GM18517 (cell line): ENCODE measurements at regions not wholly inside any gene's neighbourhood (a gene's known extent, or its start where the extent isn't known, plus 50 kb on each side); places are given as distances from the start of the nearest gene placed in this dataset.
"Not testable (repeated sequence)": the region's sequence is repeated elsewhere in the genome, so short reads cannot be mapped to it uniquely, and the experiment has no call there.

ENCODE experiments used
- ATAC-seq: cut with Tn5 transposase; IDR thresholded peaks from one replicate; pipeline ENCODE4 v1.9.1; 2021; ENCODE audit warnings: mild to moderate bottlenecking, moderate library complexity; ENCODE audit not compliant: unreplicated experiment

DNA sequence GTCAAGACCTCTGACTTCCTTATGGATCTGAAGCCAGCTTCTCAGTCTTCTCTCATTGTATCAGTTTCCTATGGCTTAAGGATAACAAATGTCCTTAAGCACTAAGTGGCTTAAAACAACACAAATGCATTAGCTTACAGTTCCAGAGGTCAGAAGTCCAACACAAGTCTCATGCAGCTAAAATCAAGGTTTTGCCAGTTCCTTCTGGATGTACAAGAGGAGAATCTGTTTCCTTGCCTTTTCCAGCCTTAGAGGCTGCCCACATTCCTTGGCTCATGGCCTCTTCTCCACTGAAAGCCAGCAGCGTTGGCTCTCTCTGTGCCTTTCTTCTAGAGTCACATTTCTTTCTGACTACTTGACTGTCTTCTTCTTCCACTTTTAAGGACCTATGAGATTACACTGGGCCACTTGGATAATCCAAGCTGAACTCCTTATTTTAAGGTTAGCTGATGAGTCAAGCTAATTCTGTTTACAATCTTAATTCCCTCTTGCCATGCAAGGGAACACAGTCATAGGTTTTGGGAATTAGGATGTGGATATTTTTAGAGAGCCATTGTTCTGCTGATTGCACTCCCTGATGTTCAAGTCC lies 179.0 kb downstream of the BCAS1 start:
- no peak for ATAC-seq

DNA sequence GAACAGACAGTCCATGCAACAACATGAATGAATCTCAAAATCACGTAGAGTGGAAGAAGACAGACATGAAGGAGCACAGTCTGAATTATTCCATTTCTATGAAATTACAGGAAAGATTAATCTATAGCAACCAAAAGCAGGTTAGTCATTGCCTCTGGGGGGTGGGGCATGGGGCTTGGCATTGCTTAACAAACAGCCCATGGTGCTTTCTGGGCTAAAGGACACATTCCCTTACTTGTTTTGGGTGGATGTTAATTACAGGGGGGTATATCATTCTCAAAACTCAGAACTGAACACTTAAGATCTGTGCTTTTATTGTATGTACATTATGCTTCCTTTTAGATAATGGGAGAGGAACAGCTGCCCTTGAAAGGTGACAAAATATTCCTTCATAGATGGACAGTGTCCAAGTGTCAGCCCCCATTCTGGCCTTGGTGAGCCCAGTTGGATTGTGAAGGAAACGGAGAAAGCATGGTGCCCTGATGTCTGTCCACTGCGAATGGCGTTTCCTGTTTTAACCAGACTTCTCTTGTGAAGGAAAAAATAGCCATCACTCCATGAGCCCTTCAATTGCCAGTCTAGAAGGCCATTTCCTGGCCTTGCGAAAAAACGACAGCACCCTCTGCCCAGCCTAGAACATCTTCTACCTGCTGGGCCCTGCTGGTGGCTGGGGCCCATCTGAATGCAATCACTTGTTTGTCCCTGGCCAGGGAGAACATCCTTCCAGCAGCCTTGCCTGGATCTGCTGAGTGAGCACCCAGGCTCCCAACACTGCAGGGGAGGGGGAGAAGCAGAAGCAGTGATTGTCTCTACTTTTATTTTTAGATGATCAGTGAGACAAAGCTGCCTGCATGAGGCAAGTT lies 179.7 kb downstream of the BCAS1 start:
- no peak for ATAC-seq

DNA sequence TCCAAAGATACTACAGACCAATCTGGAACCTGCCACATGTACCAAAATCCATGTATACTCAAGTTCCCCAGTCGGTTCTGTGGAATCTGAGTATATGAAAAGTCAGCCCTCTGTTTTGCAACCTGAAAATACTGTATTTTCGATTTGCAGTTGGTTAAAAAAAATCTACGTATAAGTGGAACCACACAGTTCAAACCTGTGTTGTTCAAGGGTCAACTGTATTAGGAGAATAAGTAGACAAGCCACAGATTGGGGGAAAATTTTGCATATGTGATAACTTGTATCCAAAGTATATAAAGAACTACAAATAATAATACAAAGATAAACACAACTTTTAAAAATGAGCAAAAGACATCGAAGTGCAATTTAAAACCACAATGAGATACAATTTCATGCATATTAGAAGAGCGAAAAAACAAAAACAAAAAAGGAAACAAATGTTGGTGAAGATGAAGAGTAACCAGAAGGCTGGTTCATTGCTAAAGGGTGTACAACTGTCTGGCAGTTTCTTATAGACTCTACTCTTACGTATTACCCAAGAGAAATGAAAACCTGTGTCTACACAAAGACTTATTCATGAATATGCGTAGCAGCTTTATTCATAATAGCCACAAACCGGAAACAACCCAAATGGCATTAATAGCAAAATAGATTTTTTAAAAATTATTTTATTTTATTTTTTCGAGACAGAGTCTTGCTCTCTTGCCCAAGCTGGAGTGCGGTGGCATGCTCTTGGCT lies 180.8 kb downstream of the BCAS1 start:
- no peak for ATAC-seq

DNA sequence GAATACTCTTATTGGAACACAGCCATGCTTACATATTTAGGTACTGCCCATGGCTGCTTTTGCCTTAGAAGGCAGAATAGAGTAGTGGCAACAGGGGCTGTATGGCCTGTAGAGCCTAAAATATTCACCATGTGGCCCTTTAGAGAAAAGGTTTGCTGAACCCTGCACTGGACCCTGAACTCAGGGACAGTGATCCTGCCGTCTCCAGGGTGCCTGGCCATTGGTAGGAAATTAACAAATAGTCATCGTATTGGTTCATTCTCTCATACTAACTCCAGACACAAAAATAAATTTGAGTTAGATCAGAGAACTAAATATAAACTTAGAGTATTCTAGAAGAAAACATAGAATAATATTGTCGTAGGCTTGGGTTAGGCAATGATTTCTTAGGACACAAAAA lies 181.4 kb downstream of the BCAS1 start:
- ATAC-seq: no peak

DNA sequence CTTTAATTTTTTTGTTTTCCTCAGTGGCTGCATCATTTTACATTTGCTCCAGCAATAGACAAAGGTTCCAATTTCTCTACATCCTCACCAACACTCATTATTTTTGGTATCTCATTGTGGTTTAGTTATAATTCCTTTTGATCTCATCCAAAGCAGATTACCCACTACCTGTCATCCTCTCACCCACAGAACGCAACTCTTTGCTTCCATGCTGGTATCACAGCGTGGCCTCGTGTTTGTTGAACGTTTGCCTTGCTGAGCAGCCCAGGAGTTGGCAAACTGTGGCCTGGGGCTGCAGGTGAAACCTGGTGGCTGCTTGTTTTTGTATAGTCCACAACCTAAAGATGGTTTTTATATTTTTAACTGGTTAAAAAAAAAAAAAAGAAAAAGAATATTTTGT lies 181.9 kb downstream of the BCAS1 start:
- ATAC-seq: no peak

DNA sequence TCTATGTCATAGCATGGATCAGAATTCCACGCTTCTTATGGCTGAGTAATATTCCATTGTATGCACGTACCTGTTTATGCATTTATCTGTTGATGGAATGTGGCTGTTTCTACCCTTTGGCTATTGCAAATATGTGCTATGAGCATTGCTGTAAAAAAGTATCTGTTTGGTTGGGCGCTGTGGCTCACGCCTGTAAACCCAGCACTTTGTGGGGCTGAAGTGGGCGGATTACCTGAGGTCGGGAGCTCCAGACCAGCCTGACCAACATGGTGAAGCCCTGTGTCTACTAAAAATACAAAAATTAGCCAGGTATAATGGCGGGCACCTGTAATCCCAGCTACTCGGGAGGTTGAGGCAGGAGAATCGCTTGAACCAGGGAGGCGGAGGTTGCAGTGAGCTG lies 182.4 kb downstream of the BCAS1 start:
- no peak for ATAC-seq

DNA sequence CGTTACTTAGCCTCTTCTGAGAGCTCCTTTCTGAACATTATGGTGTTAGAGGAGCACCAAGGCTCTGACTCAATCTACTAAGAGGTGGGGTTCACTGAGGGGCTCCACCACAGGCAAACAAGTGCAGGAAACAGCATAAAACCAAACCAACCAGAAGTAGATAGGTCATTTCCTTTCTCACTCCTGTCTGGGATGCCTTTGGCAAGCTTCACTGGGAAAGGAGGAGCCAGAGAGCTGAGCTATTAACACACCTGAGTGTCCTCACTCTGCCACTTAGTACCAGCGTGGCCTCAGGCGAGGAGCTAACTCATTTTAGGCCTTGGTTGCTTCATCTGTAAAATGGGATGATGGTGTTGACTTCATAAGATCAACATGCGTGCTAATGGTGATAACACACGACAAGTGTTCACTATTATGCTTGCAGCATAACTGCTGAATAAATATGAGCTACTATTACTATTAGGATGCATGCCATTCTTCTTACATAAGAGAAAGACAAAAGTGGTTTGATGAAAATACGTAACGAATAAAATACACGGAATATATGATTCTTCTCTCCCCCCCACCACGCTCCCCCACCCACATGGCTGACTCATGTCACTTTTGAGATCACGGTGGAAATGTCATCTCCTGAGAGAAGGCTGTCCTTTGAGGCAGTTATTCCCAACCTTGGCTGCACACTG lies 185.4 kb downstream of the BCAS1 start:
- ATAC-seq: no peak

DNA sequence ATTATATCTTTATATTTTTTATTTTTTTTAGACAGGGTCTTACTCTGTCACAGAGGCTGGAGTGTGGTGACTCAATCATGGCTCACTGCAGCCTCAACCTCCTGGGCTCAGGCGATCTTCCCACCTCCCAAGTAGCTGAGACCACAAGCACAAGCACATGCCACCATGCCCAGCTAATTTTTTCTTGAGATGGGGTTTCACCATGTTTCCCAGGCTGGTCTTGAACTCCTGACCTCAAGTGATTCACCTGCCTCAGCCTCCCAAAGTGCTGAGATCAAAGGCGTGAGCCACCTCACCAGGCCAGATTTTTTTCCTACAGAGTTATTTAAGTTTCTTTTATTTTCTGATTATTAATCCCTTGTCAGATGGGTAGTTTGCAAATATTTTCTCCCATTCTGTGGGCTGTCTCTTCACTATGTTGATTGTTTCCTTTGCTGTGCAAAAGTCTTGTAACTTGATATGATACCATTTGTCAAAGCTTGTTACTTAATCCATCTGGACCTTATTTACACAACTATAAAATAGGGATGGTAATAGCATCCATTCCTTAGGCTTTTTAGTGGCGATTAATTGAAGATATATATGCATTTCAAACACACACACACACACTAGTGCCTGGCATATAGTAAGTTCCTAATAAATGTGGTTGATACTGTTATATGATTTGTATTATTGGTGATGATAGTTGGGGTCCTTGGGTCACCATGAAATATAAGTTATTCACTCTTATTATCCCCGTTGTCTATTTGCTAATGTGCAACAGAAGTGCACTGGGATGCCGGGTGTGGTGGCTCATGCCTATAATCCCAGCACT lies 187.1 kb downstream of the BCAS1 start:
- no peak for ATAC-seq

DNA sequence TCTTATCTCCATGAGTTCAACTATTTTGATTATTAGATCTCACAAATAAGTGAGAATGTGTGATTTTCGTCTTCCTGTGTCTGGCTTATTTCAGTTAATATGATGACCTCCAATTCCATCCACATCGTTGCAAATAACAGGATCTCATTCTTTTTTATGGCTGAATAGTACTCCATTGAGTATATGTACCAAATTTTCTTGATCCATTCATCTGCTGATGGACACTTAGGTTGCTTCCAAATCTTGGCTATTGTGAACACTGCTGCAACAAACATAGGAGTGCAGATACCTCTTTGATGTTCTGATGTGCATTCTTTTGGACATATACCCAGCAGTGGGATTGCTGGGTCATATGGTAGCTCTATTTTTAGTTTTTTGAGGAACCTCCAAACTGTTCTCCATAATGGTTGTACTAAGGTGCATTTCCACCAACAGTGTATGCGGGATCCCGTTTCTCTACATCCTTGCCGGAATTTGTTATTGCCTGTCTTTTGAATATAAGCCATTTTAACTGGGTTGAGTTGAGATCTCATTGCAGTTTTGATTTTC lies 187.9 kb downstream of the BCAS1 start:
- ATAC-seq: not testable (repeated sequence)

DNA sequence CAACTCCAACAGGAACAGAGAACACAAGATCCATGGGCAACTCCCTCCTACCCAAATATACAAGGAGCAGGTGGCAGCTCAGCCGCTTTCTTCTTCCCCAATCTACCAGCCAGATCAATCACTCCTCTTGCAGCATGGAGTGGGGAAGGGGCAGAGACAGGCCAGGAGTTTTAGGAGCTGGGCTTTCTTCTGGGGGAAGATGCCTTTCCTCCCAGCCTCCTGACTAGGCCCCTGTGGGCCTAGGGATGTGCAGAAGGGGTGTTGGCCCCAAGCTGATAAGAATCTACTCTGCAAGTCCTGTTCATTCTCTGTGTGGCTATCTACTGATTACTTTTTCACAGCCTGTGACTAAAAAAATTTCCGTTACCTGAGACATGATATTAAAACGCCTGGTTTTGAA lies 189.0 kb downstream of the BCAS1 start:
- no peak for ATAC-seq

DNA sequence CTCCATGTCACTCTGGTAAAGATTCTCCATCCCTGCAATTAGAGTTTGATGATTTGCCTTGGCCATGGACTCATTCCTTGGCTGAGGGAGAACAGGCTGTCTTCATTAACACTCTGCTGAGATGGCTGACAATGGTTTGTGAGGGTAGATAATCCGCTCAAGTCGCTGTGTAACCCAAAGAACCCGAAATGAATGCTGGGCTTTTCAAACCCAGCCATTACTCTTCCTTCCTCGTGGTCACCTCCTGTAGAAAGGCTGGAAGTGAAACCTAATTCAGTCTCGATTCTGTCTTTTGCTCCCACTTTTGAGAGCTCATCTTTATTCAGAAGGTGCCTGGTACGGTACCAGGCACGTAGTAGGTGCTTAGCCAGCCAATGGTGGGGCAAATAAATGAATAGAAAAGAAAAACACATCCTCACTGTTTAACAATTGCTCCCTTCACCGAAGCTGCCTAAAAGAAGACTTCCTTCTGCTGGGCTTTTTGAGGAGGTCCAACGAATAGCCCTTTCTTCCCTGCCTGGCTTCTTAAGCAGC lies 190.2 kb downstream of the BCAS1 start:
- ATAC-seq: no peak

DNA sequence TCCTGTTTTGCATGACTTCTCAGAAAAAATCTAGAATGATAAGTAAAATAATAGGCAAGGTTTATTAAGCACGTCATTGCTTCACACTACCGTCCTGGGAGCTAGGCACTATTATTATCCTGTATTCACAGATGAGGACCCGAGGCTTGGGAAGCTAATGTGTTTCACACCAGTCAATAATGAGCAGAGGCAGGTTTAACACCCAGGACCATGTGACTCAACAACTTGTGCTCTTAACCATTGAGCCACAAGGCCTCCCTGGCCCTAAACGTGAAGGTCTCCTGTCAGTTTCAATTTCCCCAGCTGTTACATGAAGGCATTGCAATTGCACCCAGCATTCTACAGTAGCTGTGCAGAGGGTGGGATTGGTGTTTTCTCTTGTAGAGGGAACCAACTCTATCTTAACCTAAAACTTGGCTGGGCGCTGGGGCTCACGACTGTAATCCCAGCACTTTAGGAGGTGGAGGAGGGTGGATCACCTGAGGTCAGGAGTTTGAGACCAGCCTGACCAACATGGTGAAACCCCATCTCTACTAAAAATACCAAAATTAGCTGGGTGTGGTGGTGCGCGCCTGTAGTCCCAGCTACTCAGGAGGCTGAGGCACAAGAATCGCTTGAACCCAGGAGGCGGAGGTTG lies 191.2 kb downstream of the BCAS1 start:
- ATAC-seq: no peak

DNA sequence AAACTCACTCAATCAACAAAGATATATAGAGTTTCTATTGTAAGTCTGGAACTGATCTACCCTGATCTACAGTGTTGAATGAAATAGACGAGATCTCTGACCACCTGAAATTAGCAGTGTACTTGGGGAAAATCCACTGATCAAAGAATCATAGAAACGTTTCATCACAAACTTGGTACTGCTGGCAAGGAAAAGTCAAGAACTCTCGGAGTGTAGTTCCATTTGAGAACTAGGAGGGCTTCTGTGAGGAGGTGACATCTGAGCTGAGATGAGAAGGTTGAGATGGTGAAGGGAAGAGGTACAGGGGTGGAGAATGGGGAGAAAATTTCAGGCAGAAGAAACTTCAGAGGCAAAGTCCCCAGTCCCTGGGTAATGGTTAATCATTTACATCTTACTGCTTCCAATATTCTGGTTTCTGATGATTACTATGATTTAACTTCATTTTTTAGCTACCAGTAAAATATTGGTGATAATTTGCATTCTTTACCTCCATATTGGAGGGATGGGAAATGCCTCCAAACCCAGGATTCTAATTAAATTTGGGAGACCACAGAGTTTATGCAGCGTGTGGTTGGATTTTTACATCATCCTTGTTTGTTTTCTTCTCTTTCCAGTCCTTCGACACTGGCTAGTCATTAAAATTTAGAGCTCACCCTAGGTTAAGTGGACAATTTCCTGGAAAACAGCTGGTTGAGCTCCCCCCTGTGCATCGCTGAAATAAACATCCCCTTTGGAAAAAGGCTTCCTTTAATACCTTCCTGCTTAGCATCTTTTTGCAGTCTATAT lies 191.9 kb downstream of the BCAS1 start:
- ATAC-seq: no peak

DNA sequence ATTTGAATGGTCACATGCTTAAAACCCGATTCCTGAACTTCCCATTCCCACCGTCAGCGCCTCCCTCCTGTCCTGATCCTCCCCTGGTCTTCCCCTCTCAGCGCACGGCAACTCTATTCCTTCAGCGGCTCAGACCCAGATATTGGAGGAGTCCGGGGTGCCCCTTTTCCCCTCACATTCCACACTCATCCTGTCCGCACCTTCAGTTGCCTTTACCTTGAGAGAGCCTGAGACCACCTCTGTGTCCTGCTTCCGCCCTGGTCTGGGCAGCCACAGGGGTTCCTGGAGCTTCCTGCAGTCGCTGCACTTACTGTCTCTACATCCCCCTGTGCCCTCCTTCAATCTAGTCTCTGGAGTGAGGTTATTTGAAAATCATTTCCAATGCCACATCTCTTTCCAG lies 193.4 kb downstream of the BCAS1 start:
- no peak for ATAC-seq

DNA sequence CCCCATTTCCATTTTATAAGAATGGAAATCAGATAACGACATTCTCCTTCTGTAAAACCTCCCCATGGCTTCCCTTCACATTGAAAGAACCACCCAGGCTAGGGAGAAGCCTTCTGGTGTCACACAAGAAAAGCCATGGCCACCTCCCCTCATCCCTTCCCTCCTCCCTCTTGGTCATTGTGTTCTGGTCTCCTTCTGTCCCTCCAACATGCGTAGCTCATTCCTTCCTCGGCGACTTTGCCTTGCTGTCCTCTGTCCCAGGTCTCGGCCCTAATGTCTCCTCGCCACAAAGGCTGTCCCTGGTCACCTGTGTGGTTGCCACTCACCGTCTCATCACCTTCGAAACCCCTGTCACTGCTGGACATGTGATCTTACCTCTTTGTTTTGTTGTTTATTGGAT lies 193.9 kb downstream of the BCAS1 start:
- no peak for ATAC-seq

DNA sequence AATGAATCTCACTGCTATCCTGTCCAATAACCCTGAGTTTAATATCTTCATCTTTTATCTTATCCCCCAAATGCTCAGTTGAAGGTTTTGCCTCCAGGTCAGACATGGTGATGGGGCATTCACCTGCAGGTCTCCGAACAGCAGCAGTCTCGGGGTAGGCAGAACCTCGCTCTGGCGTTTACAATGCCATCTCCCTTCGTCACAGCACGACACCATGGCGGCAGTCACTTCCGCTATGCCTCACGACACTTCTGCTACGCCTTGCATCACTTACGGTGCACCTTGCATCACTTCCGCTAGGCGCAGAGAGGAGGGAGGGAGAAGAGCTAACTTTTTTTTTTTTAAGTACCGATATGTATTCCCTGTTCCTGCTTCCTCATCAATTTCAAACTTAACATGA lies 194.9 kb downstream of the BCAS1 start:
- no peak for ATAC-seq

DNA sequence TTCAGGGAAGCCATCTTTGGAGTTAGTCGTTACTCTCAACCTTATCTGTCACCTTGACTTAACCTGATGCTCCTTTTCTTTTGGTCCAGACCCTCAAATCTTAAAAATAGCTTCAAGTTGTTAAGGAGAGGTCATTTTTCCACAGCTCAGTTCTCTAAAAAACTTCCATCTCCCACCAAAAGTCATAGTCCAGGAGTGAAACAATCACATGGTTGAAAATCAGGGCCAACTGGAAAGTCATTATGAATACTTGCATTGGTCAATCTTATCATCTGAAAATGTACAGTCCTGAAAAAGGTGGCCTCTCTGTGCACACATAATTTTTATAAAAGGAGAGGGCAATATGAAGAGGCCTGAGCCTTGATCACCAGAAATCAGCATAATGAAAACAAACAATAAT lies 195.7 kb downstream of the BCAS1 start:
- no peak for ATAC-seq

DNA sequence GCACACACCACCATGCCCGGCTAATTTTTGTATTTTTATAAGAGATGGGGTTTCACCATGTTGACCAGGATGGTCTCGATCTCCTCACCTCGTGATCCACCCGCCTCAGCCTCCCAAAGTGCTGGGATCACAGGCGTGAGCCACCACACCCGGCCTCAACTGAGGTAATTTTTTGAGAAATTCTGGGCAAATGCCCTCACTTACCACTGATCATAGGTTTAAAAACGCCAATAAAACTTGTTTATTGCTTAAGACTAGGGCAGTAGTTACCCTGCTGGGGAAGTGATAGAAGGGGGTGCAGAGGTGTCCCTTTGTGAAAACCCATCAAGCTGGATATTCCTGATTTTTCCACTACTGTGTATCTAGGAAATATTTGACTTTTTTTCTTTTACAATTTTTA lies 196.3 kb downstream of the BCAS1 start:
- no peak for ATAC-seq

DNA sequence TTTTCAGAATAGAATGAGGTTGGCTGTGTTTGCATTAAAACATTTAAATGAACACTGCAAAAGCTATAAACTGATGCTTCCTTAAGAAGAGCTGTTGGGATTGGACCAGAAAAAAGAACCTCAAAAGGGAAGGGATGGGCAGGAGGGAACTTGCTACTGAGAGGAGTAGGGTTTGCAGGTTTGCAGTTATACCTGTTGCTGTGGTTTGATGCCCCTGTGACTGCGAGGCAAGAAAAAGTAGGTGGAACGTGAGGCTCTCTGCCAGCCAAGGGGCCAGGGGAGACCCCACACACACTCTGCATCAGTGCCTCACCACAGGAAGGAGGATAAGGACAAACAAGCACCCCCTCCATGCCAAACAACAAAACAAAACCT lies 197.2 kb downstream of the BCAS1 start:
- no peak for ATAC-seq
